GM21360 (cell line): ENCODE measurements at regions not wholly inside any gene's neighbourhood (a gene's known extent, or its start where the extent isn't known, plus 50 kb on each side); places are given as distances from the start of the nearest gene placed in this dataset.

Experiments
- ATAC-seq: cut with Tn5 transposase; IDR thresholded peaks from one replicate; pipeline ENCODE4 v1.9.1; 2021; ENCODE audit warnings: mild to moderate bottlenecking, moderate library complexity; ENCODE audit not compliant: unreplicated experiment

- ATAC-seq = no peak
Observed at GRCh38 chr4:180698550-180699195, 1544.5 kb upstream of the TENM3 start.

- ATAC-seq = no peak
Observed at GRCh38 chr4:180706766-180707165, 1536.4 kb upstream of the TENM3 start.

GRCh38 chr4:180710628-180711337 lies 1532.4 kb upstream of the TENM3 start:
- no peak for ATAC-seq

GRCh38 chr4:180717451-180718033 lies 1525.7 kb upstream of the TENM3 start:
- no peak for ATAC-seq

- ATAC-seq = no peak
Observed at GRCh38 chr4:180721356-180721755, 1521.8 kb upstream of the TENM3 start.

GRCh38 chr4:180726611-180727010 lies 1516.6 kb upstream of the TENM3 start:
- ATAC-seq = no peak

- no peak for ATAC-seq
Observed at GRCh38 chr4:180727478-180727877, 1515.7 kb upstream of the TENM3 start.

- no peak for ATAC-seq
Observed at GRCh38 chr4:180734753-180735432, 1508.3 kb upstream of the TENM3 start.

GRCh38 chr4:180741703-180742102 lies 1501.5 kb upstream of the TENM3 start:
- ATAC-seq = no peak

- no peak for ATAC-seq
Observed at GRCh38 chr4:180745019-180745418, 1498.2 kb upstream of the TENM3 start.

- no peak for ATAC-seq
Observed at GRCh38 chr4:180751009-180751408, 1492.2 kb upstream of the TENM3 start.

GRCh38 chr4:180757927-180758326 lies 1485.3 kb upstream of the TENM3 start:
- ATAC-seq = no peak

- ATAC-seq = no peak
Observed at GRCh38 chr4:180766045-180766444, 1477.2 kb upstream of the TENM3 start.

- no peak for ATAC-seq
Observed at GRCh38 chr4:180766944-180767729, 1476.1 kb upstream of the TENM3 start.

GRCh38 chr4:180768610-180769009 lies 1474.6 kb upstream of the TENM3 start:
- no peak for ATAC-seq

GRCh38 chr4:180769791-180770190 lies 1473.4 kb upstream of the TENM3 start:
- no peak for ATAC-seq

- ATAC-seq = no peak
Observed at GRCh38 chr4:180770265-180770664, 1472.9 kb upstream of the TENM3 start.

GRCh38 chr4:180784940-180785339 lies 1458.3 kb upstream of the TENM3 start:
- no peak for ATAC-seq

- ATAC-seq = no peak
Observed at GRCh38 chr4:180788729-180789128, 1454.5 kb upstream of the TENM3 start.

- no peak for ATAC-seq
Observed at GRCh38 chr4:180789929-180790328, 1453.3 kb upstream of the TENM3 start.

- ATAC-seq = no peak
Observed at GRCh38 chr4:180790471-180790870, 1452.7 kb upstream of the TENM3 start.
